ENCODE measurements at regions not wholly inside any gene's neighbourhood (a gene's known extent, or its start where the extent isn't known, plus 50 kb on each side); places are given as distances from the start of the nearest gene placed in this dataset.

DNA sequence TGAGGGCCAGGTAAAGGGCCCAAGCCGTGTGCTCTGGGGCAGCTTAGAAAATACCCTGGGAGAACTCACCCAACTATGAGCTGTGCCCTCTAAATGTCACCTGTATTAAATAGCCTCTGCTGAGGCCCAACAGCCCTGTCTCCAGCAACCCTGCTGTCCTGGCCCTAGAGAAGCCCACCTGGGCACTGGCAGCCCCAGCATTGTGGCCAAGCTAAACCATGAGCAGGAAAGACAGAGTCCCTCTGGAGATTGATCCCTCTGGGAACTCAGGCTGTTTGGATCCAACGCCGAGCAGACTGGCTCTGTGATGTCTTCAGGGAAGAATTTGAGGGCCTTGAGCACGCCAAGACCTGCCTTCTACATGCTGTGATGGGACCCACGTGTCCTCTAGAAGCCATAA lies 126.5 kb downstream of the TTC32 start:
- TF ChIP-seq GATA3 (IDR thresholded peaks at IDR 0.05; ENCODE audit: low read depth, low read length) (no peak), GATA2 (IDR thresholded peaks at IDR 0.05; ENCODE audit: low read depth, low read length) (no peak)
